HEK293T (cell line): ENCODE measurements at regions not wholly inside any gene's neighbourhood (a gene's known extent, or its start where the extent isn't known, plus 50 kb on each side); places are given as distances from the start of the nearest gene placed in this dataset.

Source experiments
- HDGF ChIP-seq: fragments of 450-650 bp; IDR thresholded peaks from 2 replicates; pipeline ENCODE4 v1.6.1; 2017; ENCODE audit warnings: antibody characterized with exemption, borderline replicate concordance
- L3MBTL2 ChIP-seq: fragments of 450-650 bp; conservative IDR thresholded peaks from 2 replicates; pipeline ENCODE4 v1.6.1; 2016; ENCODE audit warnings: mild to moderate bottlenecking
- PKNOX1 ChIP-seq: fragments of 450-650 bp; IDR thresholded peaks from 2 replicates; pipeline ENCODE4 v1.6.1; 2016

- TF ChIP-seq L3MBTL2: no peak
- TF ChIP-seq PKNOX1: no peak
- no peak for TF ChIP-seq HDGF
Measured at GRCh38 chr1:195941314-195941713, 666.9 kb downstream of the KCNT2 start.
